Thyroid gland (tissue), 4 donors: ENCODE measurements at regions not wholly inside any gene's neighbourhood (a gene's known extent, or its start where the extent isn't known, plus 50 kb on each side); places are given as distances from the start of the nearest gene placed in this dataset.

Source experiments
- DNase-seq, 2 donors: peaks; one replicate each; pipeline ENCODE4 v3.0.0-alpha.2; 2019
- H3K27ac ChIP-seq, 3 donors: fragments of 200-600 bp; sonication (generic); 1 replicate in 2 of 3; 2 replicates in 1 of 3; pipeline ENCODE4 v1.5.1; 2016 to 2019; ENCODE audit warnings: mild to moderate bottlenecking in 1 of 3, moderate library complexity in 1 of 3
- H3K27me3 ChIP-seq: fragments of 200-600 bp; sonication (generic); one replicate; pipeline ENCODE4 v1.5.1; 2019
- H3K36me3 ChIP-seq, 2 donors: fragments of 200-600 bp; sonication (generic); one replicate each; pipeline ENCODE4 v1.5.1; 2016 to 2019
- H3K4me1 ChIP-seq, 2 donors: fragments of 200-600 bp; sonication (generic); one replicate each; pipeline ENCODE4 v1.5.1; 2017 to 2019
- H3K4me3 ChIP-seq, 3 donors: fragments of 200-600 bp; sonication (generic); replicated peaks in 1 of 3; 1 replicate in 2 of 3; 2 replicates in 1 of 3; pipeline ENCODE4 v1.5.1; 2016; ENCODE audit warnings: mild to moderate bottlenecking in 1 of 3
- H3K9me3 ChIP-seq: fragments of 200-600 bp; sonication (generic); one replicate; pipeline ENCODE4 v1.5.1; 2017
- CTCF ChIP-seq, 6 experiments: fragments of 200-600 bp in 3 of 6; fragments of 450-650 bp in 3 of 6; sonication (generic) in 3 of 6; IDR thresholded peaks; one replicate each; pipeline ENCODE4 v1.5.1; 2016 to 2019; ENCODE audit warnings: antibody characterized with exemption in 6 of 6, mild to moderate bottlenecking in 2 of 6, inconsistent platforms in 1 of 6, moderate library complexity in 1 of 6
- POLR2A ChIP-seq, 2 donors: fragments of 450-650 bp; IDR thresholded peaks; one replicate each; pipeline ENCODE4 v1.6.1; 2017; ENCODE audit warnings: antibody characterized with exemption in 2 of 2, mild to moderate bottlenecking in 2 of 2, moderate library complexity in 1 of 2
- WGBS, 2 donors: methylation state at CpG; one replicate each; pipeline ENCODE4 v1.1.5; 2017; 5-methylcytosine and 5-hydroxymethylcytosine counted together
- intact Hi-C: fragments of 100-400 bp; cut with DNase I; formaldehyde crosslinking; loops from one replicate; pipeline ENCODE4 v1.15.1; 2023

GRCh38 chr12:100675432-100675831 lies 101.9 kb downstream of the GAS2L3 start:
- peak in 1 of 2 donors; percentile 27 for DNase-seq
- intact Hi-C loops: no loop called here
- no peak overlapping the region for H3K27ac ChIP-seq
- H3K9me3 ChIP-seq: no peaks in the 10 kb centered on the region
- no peaks in the 10 kb centered on the region for H3K4me1 ChIP-seq
- TF ChIP-seq CTCF (IDR thresholded peaks at IDR 0.05): no peak
- no peak for TF ChIP-seq POLR2A (IDR thresholded peaks at IDR 0.05)
- H3K27me3 ChIP-seq: no peaks in the 10 kb centered on the region
- no peak overlapping the region for H3K4me3 ChIP-seq
- WGBS, 2 donors: 36 to 44% methylated on average over 4 of the region's 4 CpGs
- no peaks in the 10 kb centered on the region for H3K36me3 ChIP-seq

- H3K4me1 ChIP-seq: no peaks in the 10 kb centered on the region
- intact Hi-C loops: no loop called here
- no peaks in the 10 kb centered on the region for H3K9me3 ChIP-seq
- DNase-seq: no peak
- no peaks in the 10 kb centered on the region for H3K27me3 ChIP-seq
- no peaks in the 10 kb centered on the region for H3K36me3 ChIP-seq
- TF ChIP-seq CTCF (IDR thresholded peaks at IDR 0.05) (no peak), POLR2A (IDR thresholded peaks at IDR 0.05) (no peak)
- H3K27ac ChIP-seq: no peak overlapping the region
- H3K4me3 ChIP-seq: no peak overlapping the region
Measured at GRCh38 chr12:100681074-100681473, 107.6 kb downstream of the GAS2L3 start.

- no peak overlapping the region for H3K4me3 ChIP-seq
- no peaks in the 10 kb centered on the region for H3K4me1 ChIP-seq
- no peak for DNase-seq
- H3K27ac ChIP-seq: no peak overlapping the region
- no peak for TF ChIP-seq POLR2A (IDR thresholded peaks at IDR 0.05)
- TF ChIP-seq CTCF (IDR thresholded peaks at IDR 0.05): no peak
- no peaks in the 10 kb centered on the region for H3K27me3 ChIP-seq
- H3K36me3 ChIP-seq: no peaks in the 10 kb centered on the region
- intact Hi-C loops: no loop called here
- WGBS, 2 donors: 79 to 84% methylated on average over 2 of the region's 2 CpGs
- H3K9me3 ChIP-seq: no peaks in the 10 kb centered on the region
Measured at GRCh38 chr12:100682178-100682577, 108.7 kb downstream of the GAS2L3 start.

- H3K27me3 ChIP-seq: no peaks in the 10 kb centered on the region
- no peak for DNase-seq
- no peaks in the 10 kb centered on the region for H3K4me1 ChIP-seq
- intact Hi-C loops: no loop called here
- no peaks in the 10 kb centered on the region for H3K36me3 ChIP-seq
- no peaks in the 10 kb centered on the region for H3K9me3 ChIP-seq
- no peak for TF ChIP-seq CTCF (IDR thresholded peaks at IDR 0.05)
- no peak for TF ChIP-seq POLR2A (IDR thresholded peaks at IDR 0.05)
- no peak overlapping the region for H3K27ac ChIP-seq
- H3K4me3 ChIP-seq: no peak overlapping the region
- WGBS, 2 donors: 93 to 100% methylated on average over 1 of the region's 1 CpG
Measured at GRCh38 chr12:100687686-100688085, 106.9 kb upstream of the ANO4 start.

- no peak overlapping the region for H3K27ac ChIP-seq
- no peak for DNase-seq
- H3K4me3 ChIP-seq: no peak overlapping the region
- H3K4me1 ChIP-seq: no peaks in the 10 kb centered on the region
- intact Hi-C loops: no loop called here
- 75% methylated on average over 2 of the region's 2 CpGs for WGBS, 2 donors
- no peaks in the 10 kb centered on the region for H3K36me3 ChIP-seq
- H3K9me3 ChIP-seq: no peaks in the 10 kb centered on the region
- no peaks in the 10 kb centered on the region for H3K27me3 ChIP-seq
- TF ChIP-seq CTCF (IDR thresholded peaks at IDR 0.05) (no peak), POLR2A (IDR thresholded peaks at IDR 0.05) (no peak)
Measured at GRCh38 chr12:100688451-100688864, 106.1 kb upstream of the ANO4 start.
